ENCODE measurements at regions not wholly inside any gene's neighbourhood (a gene's known extent, or its start where the extent isn't known, plus 50 kb on each side); places are given as distances from the start of the nearest gene placed in this dataset.

- TF ChIP-seq EZH2phosphoT487 (IDR thresholded peaks at IDR 0.05; ENCODE audit: borderline replicate concordance) (no peak), CTCF (conservative IDR thresholded peaks at IDR 0.05; ENCODE audit: low read length) (no peak)
Observed at GRCh38 chr12:17507336-17507735, 582.7 kb downstream of the RERGL start.
